Adipocyte (in vitro differentiated cells): ENCODE measurements at regions not wholly inside any gene's neighbourhood (a gene's known extent, or its start where the extent isn't known, plus 50 kb on each side); places are given as distances from the start of the nearest gene placed in this dataset.

ENCODE experiments used
- DNase-seq: peaks from one replicate; pipeline ENCODE4 v3.0.0-alpha.2; 2015; ENCODE audit warnings: low read depth
- H3K27me3 ChIP-seq: replicated peaks from 2 replicates; pipeline ENCODE4 v1.7.0; 2013; ENCODE audit warnings: mild to moderate bottlenecking, low read length, moderate library complexity; ENCODE audit not compliant: control insufficient read depth, insufficient read depth
- H3K36me3 ChIP-seq: 2 replicates; pipeline ENCODE4 v1.7.0; 2013; ENCODE audit warnings: low read length, mild to moderate bottlenecking, moderate library complexity; ENCODE audit not compliant: control insufficient read depth, insufficient read depth, severe bottlenecking
- H3K4me1 ChIP-seq: 2 replicates; pipeline ENCODE4 v1.7.0; 2013; ENCODE audit warnings: mild to moderate bottlenecking, low read length, moderate library complexity; ENCODE audit not compliant: control insufficient read depth, insufficient read depth
- H3K4me3 ChIP-seq: 2 replicates; pipeline ENCODE4 v1.7.0; 2013; ENCODE audit warnings: mild to moderate bottlenecking, low read length, moderate library complexity
- H3K9ac ChIP-seq: 2 replicates; pipeline ENCODE4 v1.7.0; 2013; ENCODE audit warnings: mild to moderate bottlenecking, low read length, moderate library complexity
- H3K9me3 ChIP-seq: 2 replicates; pipeline ENCODE4 v1.7.0; 2013; ENCODE audit warnings: mild to moderate bottlenecking, low read length, moderate library complexity; ENCODE audit not compliant: control insufficient read depth

DNA sequence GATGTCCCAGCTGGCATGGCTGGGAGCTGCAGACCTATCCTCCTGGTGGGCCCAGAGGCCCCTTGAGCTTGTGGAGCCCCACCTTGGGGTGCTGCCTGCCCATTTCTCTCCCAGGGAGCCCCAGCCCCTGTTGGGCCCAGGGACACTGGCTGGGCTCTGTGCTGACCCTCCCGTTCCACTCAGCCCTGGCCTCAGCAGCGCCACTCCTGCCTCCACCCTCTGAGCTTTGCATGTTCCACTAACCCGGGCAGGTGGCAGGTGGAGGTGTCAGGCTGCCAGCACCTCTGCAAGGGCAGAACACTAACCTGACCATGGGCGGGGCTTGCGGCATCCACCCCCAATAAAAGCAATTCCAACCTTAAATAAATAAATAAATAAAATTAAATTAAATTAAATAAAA is 299.2 kb downstream of the LRIG3 start:
- no peak for DNase-seq
- Histone ChIP-seq H3K9ac (no peak overlapping the region), H3K36me3 (no peaks in the 10 kb centered on the region), H3K4me1 (no peaks in the 10 kb centered on the region), H3K27me3 (no peaks in the 10 kb centered on the region), H3K9me3 (peaks cover 5% of the 10 kb centered on the region), H3K4me3 (no peak overlapping the region)

DNA sequence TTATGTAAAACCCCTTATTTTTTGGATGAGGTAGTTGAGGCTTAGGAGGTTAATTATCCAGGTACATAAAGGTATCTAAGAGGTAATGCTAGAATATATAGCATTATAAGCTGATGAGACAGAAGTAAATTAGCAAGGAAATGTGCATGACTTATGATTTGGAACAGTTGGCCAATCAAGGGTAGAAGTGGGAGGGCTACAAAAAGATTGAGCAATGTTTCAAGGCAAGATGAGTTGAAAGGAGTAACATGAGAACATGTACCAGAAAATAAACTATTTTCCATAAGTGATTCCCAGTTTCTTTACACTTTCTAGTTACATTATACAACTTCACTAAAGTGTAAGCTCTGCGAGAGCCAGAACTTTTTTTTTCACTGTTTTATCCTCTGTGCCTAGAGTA is 290.9 kb downstream of the LRIG3 start:
- no peak overlapping the region for H3K4me3 ChIP-seq
- peaks cover 16% of the 10 kb centered on the region for H3K9me3 ChIP-seq
- H3K9ac ChIP-seq = no peak overlapping the region
- H3K4me1 ChIP-seq = no peaks in the 10 kb centered on the region
- peak; percentile 66 for DNase-seq
- no peaks in the 10 kb centered on the region for H3K27me3 ChIP-seq
- H3K36me3 ChIP-seq = no peaks in the 10 kb centered on the region

- no peaks in the 10 kb centered on the region for H3K27me3 ChIP-seq
- no peaks in the 10 kb centered on the region for H3K4me1 ChIP-seq
- H3K9ac ChIP-seq = no peak overlapping the region
- DNase-seq = peak; percentile 23
- peaks cover 22% of the 10 kb centered on the region for H3K9me3 ChIP-seq
- H3K4me3 ChIP-seq = no peak overlapping the region
- no peaks in the 10 kb centered on the region for H3K36me3 ChIP-seq
Measured at GRCh38 chr12:58633479-58633878, 286.8 kb downstream of the LRIG3 start.

- no peak overlapping the region for H3K9ac ChIP-seq
- H3K36me3 ChIP-seq = no peaks in the 10 kb centered on the region
- H3K9me3 ChIP-seq = peaks cover 11% of the 10 kb centered on the region
- peaks cover 3% of the 10 kb centered on the region for H3K4me1 ChIP-seq
- H3K4me3 ChIP-seq = no peak overlapping the region
- H3K27me3 ChIP-seq = no peaks in the 10 kb centered on the region
- DNase-seq = no peak
Measured at GRCh38 chr12:58639318-58639934, 280.9 kb downstream of the LRIG3 start.

DNA sequence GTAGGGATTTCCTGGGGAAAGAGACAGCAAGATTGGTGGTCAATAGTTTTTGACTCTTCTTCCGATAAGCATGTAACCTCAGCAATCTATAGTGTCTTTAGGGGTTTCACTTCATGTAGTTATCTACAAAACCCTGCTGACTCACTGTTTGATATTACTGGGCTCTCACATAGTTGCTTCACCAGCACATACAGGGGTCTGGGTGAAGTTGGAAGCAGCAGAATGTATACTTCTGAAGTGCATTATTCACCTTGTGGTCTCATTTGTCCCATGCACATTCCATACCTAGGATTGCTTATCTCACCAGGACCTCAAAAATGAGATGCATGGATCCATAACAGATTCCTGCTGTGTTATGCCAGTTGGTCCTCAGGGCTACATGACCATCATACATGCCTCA is 280.0 kb downstream of the LRIG3 start:
- no peak for DNase-seq
- no peaks in the 10 kb centered on the region for H3K36me3 ChIP-seq
- no peak overlapping the region for H3K4me3 ChIP-seq

DNA sequence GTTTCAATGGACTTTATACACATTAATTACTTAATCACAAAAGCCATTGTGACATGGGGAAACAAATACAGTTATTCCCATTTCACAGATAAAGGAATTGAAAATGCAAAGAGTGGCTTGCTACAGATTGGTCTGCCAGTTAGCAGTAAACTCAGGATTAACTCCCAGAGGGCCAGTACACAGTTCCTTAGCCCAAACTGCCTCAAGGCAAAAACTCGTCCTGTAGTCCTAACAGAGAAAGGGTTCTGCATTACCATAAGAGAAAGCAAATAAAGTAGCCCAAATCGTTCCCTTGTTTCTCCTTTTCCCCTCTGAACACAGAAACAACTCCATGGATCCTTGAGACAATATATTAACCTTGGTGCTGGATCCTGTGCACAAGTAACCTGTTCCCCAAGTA is 274.4 kb downstream of the LRIG3 start:
- no peak overlapping the region for H3K4me3 ChIP-seq
- no peak overlapping the region for H3K9ac ChIP-seq
- H3K4me1 ChIP-seq = peaks cover 16% of the 10 kb centered on the region
- H3K27me3 ChIP-seq = no peaks in the 10 kb centered on the region
- H3K36me3 ChIP-seq = no peaks in the 10 kb centered on the region
- no peaks in the 10 kb centered on the region for H3K9me3 ChIP-seq
- no peak for DNase-seq

More for the DNA sequence above, 280.0 kb downstream of the LRIG3 start:
- no peaks in the 10 kb centered on the region for H3K27me3 ChIP-seq
- H3K4me1 ChIP-seq = peaks cover 3% of the 10 kb centered on the region
- peaks cover 9% of the 10 kb centered on the region for H3K9me3 ChIP-seq
- no peak overlapping the region for H3K9ac ChIP-seq

- Histone ChIP-seq H3K4me3 (no peak overlapping the region), H3K36me3 (no peaks in the 10 kb centered on the region), H3K9ac (no peak overlapping the region), H3K9me3 (no peaks in the 10 kb centered on the region), H3K27me3 (no peaks in the 10 kb centered on the region), H3K4me1 (peaks cover 16% of the 10 kb centered on the region)
- DNase-seq = peak; percentile 66
Measured at GRCh38 chr12:58647495-58647894, 272.8 kb downstream of the LRIG3 start.

DNA sequence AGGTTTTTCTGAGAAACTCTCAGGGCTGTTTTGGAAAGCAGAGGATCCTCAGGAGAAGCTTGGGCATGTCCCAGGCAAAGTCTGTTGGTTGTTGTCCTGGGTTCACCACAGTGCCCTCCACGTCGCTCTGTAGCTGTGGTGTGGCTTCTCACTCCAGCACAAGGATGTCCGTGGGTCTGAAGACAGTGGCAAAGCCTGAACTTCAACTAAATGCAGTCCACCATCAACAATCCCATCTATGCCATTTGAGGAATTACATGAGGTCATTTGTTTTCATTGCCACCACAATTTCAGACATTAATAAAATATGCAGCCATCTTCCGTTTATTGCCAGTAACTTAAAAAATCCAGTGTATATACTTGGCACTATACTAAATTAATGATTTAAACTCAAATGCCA is 272.1 kb downstream of the LRIG3 start:
- Histone ChIP-seq H3K4me1 (peaks cover 16% of the 10 kb centered on the region), H3K4me3 (no peak overlapping the region), H3K9ac (no peak overlapping the region), H3K9me3 (no peaks in the 10 kb centered on the region), H3K36me3 (no peaks in the 10 kb centered on the region), H3K27me3 (no peaks in the 10 kb centered on the region)
- peak; percentile 41 for DNase-seq

GRCh38 chr12:58651850-58652249 is 268.5 kb downstream of the LRIG3 start:
- Histone ChIP-seq H3K27me3 (no peaks in the 10 kb centered on the region), H3K4me3 (no peak overlapping the region), H3K4me1 (peaks cover 13% of the 10 kb centered on the region), H3K9me3 (peaks cover 3% of the 10 kb centered on the region), H3K9ac (no peak overlapping the region), H3K36me3 (no peaks in the 10 kb centered on the region)
- no peak for DNase-seq

- no peaks in the 10 kb centered on the region for H3K27me3 ChIP-seq
- no peak overlapping the region for H3K9ac ChIP-seq
- no peaks in the 10 kb centered on the region for H3K36me3 ChIP-seq
- no peak overlapping the region for H3K4me3 ChIP-seq
- H3K4me1 ChIP-seq = no peaks in the 10 kb centered on the region
- no peak for DNase-seq
- peaks cover 3% of the 10 kb centered on the region for H3K9me3 ChIP-seq
Measured at GRCh38 chr12:58654021-58654420, 266.3 kb downstream of the LRIG3 start.

GRCh38 chr12:58655375-58655774 is 264.9 kb downstream of the LRIG3 start:
- H3K36me3 ChIP-seq = no peaks in the 10 kb centered on the region
- no peaks in the 10 kb centered on the region for H3K4me1 ChIP-seq
- H3K4me3 ChIP-seq = no peak overlapping the region
- no peak for DNase-seq
- H3K9ac ChIP-seq = no peak overlapping the region
- H3K9me3 ChIP-seq = peaks cover 3% of the 10 kb centered on the region
- H3K27me3 ChIP-seq = no peaks in the 10 kb centered on the region
